NCI-H774 (cell line): ENCODE measurements at regions not wholly inside any gene's neighbourhood (a gene's known extent, or its start where the extent isn't known, plus 50 kb on each side); places are given as distances from the start of the nearest gene placed in this dataset.

ENCODE experiments used
- DNase-seq: peaks from one replicate; lab custom pipeline; 2025; lab: John Stamatoyannopoulos, UW

GRCh38 chr1:103248417-103249102 is 140.2 kb upstream of the COL11A1 start:
- no peak for DNase-seq

- DNase-seq = no peak
Observed at GRCh38 chr1:103247517-103247916, 139.2 kb upstream of the COL11A1 start.

DNA sequence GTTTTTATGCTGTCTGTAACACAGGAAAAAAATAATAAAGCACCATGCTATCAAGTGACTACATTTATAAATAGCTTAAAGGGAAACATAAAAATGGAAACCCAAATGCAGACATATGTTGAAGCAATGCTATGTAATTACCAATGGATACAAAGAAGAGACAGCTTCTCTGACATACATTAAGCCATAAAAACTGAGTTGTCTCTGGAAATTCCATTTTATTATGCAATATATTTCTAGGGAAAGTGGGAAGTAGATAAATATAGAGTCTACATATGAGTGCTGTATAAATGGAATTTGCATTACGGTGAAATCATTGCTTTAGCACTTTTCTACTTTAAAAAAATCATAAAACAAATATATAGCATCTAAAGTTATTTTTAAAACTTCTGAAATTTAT is 135.2 kb upstream of the COL11A1 start:
- DNase-seq = no peak

GRCh38 chr1:103239034-103239433 is 130.7 kb upstream of the COL11A1 start:
- DNase-seq = no peak

- DNase-seq = no peak
Observed at GRCh38 chr1:103230061-103230460, 121.7 kb upstream of the COL11A1 start.

DNA sequence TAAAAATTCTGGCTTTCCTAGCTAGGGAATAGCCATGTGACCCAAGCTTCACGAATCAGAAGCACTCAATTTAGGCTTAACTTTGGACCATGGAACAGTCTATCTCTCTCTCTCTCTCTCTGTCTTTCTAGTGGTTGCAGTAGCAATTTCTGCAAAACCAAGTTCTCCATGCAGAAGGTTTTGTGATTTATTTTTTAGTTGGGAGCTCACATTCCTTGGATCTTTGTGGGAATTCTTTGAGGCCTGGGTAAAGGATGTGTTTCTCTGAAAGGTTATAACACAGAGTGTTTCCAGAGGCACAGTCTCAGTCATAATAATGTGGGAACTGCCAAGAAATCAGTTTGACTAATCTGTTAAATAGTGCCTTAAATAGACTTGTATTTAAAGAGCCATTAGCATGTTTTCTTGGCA is 112.3 kb upstream of the COL11A1 start:
- DNase-seq = no peak

DNA sequence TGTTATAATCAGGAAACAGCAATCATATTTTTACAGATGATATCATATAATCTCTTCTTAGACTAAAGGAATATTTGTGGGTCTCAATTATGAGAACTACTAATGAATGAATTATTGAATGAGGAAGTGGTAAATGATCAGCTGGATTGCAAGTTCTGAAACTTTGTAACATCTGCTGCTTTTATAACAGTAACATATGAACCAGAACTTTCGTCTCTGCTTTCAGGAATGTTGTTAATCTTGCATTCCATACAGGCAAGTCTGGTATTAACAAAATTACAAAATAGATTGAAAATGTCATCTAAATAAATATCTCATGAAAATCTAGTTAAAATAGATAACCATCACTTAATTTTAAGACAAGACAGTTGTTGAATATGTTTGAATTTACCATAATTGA is 110.5 kb upstream of the COL11A1 start:
- DNase-seq = no peak

- DNase-seq = no peak
Observed at GRCh38 chr1:103218369-103218768, 110.0 kb upstream of the COL11A1 start.

DNA sequence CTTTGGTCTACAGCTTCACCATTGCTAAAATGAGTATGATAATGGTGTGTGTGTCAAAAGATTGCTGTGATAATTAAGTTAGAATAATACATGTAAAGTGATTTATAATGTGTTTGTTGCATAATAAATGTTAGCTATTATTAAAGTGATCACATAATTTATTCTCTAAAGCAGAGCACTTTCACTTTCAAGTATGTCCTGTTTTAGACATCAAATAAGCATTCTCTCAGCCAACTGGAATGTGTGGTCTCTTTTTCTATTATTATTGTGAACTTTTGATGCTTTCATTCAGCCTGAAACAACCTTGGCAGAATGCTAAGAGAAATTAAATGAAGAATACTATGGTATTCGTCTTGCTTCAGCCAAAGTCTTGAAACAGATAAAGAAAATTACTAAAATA is 102.8 kb upstream of the COL11A1 start:
- no peak for DNase-seq

- DNase-seq = no peak
Observed at GRCh38 chr1:103208844-103209243, 100.5 kb upstream of the COL11A1 start.

DNA sequence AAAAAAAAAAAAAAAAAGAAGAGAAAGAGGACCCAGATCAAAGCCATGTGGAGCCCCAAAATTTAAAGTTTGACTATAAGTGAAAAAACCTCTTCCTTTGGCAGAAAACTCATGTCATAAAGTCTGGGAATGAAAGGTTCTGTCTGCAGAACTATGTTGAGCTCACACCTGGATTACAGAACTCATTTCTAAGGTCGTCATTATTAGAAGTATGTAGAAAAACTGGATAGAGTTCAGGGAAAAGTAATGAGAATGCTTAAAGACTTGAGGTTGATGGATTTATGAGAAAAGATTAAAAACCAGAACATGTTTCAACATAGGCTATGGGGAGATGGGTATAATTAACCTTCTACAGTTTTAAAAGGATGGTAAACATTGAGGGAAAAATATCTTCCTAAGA is 90.7 kb upstream of the COL11A1 start:
- DNase-seq = no peak

DNA sequence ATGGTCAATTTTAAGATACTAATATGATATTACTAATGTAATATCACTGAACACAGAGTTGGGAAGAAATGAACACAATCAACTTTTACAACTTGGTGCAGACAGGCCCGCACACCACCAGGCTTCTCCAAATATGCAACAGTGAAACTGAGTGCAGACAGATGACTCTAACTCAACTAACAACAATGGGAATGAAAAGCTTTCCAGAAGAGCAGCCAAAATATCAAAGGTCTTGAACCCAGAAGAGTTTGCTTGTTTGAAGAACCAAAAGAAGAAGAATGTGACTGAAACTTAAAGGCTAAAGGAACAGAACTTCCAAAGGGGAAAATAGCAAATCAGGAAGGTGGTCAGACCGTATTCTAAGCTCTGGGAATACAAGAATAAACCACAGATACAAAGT is 89.8 kb upstream of the COL11A1 start:
- DNase-seq = no peak

- no peak for DNase-seq
Observed at GRCh38 chr1:103197216-103197615, 88.9 kb upstream of the COL11A1 start.

- DNase-seq = no peak
Observed at GRCh38 chr1:103194984-103195383, 86.7 kb upstream of the COL11A1 start.

- DNase-seq = no peak
Observed at GRCh38 chr1:103194060-103194459, 85.7 kb upstream of the COL11A1 start.

DNA sequence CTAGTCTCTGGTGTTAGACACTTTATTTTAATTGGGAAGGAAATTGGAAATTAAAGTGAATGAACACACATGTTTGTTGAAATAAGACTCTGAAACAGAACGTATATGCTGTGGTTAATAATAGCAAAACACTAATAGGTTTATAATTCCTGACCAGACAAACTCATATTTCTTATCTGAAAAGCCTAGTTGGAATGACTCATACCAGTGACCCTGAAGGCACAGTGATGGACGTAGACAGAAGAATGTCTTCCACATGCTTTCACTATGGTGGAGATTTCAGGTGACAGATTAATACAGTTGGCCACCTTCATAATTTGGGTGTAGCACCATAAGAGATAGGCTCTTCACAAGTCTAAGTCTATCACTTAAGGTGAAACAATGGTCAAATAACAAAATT is 83.0 kb upstream of the COL11A1 start:
- DNase-seq = no peak

- no peak for DNase-seq
Observed at GRCh38 chr1:103190766-103191165, 82.4 kb upstream of the COL11A1 start.

DNA sequence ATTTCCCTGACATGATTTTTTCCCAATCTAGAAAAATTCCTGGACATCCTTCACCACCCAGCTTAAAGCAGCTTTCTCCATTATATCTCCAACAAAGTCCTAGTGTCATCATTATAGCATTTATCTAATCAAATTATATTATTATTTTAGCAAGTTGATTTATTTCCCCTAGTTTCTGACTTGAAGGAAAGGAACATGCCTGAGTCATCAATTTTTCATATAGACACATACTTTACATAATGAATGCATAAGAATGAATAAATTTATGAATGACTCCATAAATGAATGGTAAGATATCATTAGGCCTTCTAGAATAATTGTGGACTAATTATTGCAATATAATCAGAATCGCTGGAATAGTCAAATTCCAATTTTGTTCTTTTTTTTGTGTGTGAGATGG is 79.4 kb upstream of the COL11A1 start:
- DNase-seq = no peak

DNA sequence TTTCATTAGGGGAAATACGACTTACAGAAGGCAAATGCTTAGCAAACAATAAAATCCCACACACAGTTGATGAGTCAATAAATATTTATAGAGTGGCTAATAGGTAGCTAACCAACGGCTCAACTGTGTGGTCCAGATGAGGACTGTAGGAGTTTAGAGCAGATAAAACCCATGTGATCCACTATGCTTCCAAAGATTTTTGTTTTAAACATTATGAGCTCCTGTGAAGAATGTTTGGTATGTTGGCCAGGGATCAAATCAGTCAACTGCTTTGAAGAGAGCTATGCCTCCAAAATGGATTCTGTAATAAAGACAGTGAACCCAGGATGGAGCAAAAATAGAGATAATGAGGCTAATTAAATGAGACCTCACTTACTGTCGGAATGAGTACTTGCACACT is 72.3 kb upstream of the COL11A1 start:
- no peak for DNase-seq

- DNase-seq = no peak
Observed at GRCh38 chr1:103177108-103177775, 68.9 kb upstream of the COL11A1 start.

- DNase-seq = no peak
Observed at GRCh38 chr1:103171041-103171590, 62.8 kb upstream of the COL11A1 start.

GRCh38 chr1:103170609-103171008 is 62.3 kb upstream of the COL11A1 start:
- DNase-seq = no peak

GRCh38 chr1:103162360-103162759 is 54.0 kb upstream of the COL11A1 start:
- DNase-seq = no peak

- DNase-seq = no peak
Observed at GRCh38 chr1:103160281-103160680, 52.0 kb upstream of the COL11A1 start.
